ENCODE measurements at regions not wholly inside any gene's neighbourhood (a gene's known extent, or its start where the extent isn't known, plus 50 kb on each side); places are given as distances from the start of the nearest gene placed in this dataset.

DNA sequence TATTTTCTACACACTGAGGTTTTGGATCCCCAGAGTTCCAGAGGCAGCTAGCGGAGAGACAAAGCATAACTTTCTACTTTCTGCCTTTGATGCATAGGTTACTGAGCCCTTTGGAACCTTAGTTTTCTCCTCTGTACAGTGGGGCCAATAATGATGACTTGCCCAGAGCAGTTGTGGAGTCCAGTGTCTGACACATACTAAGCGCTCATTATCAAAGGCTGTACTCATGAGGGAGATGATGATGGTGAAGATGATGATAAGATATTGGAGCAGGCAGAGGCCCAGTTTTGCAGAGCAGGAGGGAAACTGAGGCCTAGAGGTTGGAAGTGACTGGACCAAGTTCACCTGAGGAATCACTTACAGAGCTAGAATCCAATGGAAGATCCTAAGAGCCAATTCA lies 458.0 kb downstream of the MIAT start:
- H3K9ac ChIP-seq (ENCODE audit: low read length), result no peak overlapping the region
- intact Hi-C loops (cut with micrococcal nuclease), result no loop called here
- Mint-ChIP-seq H3K27ac (no peak overlapping the region), H3K27me3 (peaks cover 12% of the 10 kb centered on the region), H3K9me3 (ENCODE audit: insufficient read depth) (no peaks in the 10 kb centered on the region), H3K4me3 (no peak overlapping the region), H3K4me1 (no peaks in the 10 kb centered on the region)
- DNase-seq, result no peak
- H3K79me2 ChIP-seq (ENCODE audit: control insufficient read depth, insufficient read depth, low read length), result no peaks in the 10 kb centered on the region
- no peak overlapping the region for H3K4me2 ChIP-seq (replicated peaks; ENCODE audit: low read depth, low read length, poor library complexity, severe bottlenecking)
- H3K9me3 ChIP-seq (ENCODE audit: control extremely low read depth in 1 of 3, control insufficient read depth in 2 of 3, insufficient read depth in 1 of 3, low read length in 2 of 3), result peaks cover 0 to 10% (median 0%) of the 10 kb centered on the region in 3 donors
- WGBS (ENCODE audit: insufficient coverage), result 100% methylated on average over 2 of the region's 2 CpGs
- H3K36me3 ChIP-seq (replicated peaks in 1 of 2; ENCODE audit: control extremely low read depth in 1 of 2, control insufficient read depth in 1 of 2, extremely low read depth in 1 of 2, insufficient read depth in 2 of 2, low read length in 1 of 2), result no peaks in the 10 kb centered on the region
- CTCF ChIA-PET, result no interaction called here
- TF ChIP-seq EZH2 (IDR thresholded peaks at IDR 0.05; ENCODE audit: borderline replicate concordance, insufficient read depth, low read depth, low read length, poor library complexity, severe bottlenecking), result no peak
- TF ChIP-seq, protein P1, sequence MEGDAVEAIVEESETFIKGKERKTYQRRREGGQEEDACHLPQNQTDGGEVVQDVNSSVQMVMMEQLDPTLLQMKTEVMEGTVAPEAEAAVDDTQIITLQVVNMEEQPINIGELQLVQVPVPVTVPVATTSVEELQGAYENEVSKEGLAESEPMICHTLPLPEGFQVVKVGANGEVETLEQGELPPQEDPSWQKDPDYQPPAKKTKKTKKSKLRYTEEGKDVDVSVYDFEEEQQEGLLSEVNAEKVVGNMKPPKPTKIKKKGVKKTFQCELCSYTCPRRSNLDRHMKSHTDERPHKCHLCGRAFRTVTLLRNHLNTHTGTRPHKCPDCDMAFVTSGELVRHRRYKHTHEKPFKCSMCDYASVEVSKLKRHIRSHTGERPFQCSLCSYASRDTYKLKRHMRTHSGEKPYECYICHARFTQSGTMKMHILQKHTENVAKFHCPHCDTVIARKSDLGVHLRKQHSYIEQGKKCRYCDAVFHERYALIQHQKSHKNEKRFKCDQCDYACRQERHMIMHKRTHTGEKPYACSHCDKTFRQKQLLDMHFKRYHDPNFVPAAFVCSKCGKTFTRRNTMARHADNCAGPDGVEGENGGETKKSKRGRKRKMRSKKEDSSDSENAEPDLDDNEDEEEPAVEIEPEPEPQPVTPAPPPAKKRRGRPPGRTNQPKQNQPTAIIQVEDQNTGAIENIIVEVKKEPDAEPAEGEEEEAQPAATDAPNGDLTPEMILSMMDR (IDR thresholded peaks at IDR 0.05), result no peak
- POLR2A ChIA-PET, result no interaction called here
- H4K20me1 ChIP-seq (ENCODE audit: control insufficient read depth, insufficient read depth, low read length, poor library complexity, severe bottlenecking), result no peaks in the 10 kb centered on the region
- ATAC-seq (ENCODE audit: low read depth), result no peak
- H3K4me3 ChIP-seq (ENCODE audit: control extremely low read depth in 1 of 5, extremely low read depth in 1 of 5, insufficient read depth in 1 of 5, low read depth in 2 of 5, low read length in 4 of 5), result no peak overlapping the region
- no peaks in the 10 kb centered on the region for H3K4me1 ChIP-seq (ENCODE audit: control insufficient read depth in 2 of 2, insufficient read depth in 2 of 2, low read length in 2 of 2)
- no peak overlapping the region for H3K27ac ChIP-seq (ENCODE audit: low read length in 2 of 2)
- H3K27me3 ChIP-seq (replicated peaks in 1 of 4; ENCODE audit: control extremely low read depth in 1 of 4, control insufficient read depth in 3 of 4, insufficient read depth in 4 of 4, low read length in 3 of 4), result peaks cover 0 to 4% (median 1%) of the 10 kb centered on the region in 4 experiments
- H2AFZ ChIP-seq (ENCODE audit: insufficient read depth, low read depth, low read length, poor library complexity, severe bottlenecking), result no peak overlapping the region

DNA sequence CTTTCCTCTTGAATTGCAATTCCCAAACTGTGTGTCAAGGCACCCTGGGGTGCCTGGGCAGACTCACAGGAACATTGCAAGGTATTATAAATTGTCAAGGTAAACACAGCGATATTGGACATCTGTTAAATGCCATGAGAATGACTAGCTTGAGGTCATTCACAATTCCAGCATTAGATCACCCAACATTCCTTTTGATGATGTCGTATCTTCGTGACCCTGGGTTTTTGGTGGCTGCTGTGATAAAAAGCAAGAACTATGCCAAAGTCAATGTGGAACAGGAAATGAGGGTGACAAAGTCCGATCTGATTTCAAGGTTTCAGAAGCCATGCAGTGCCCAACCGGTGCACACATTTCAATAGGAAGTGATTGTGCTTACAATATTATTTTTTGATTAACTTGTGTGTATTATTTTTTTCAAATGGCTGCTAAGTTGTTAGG lies 458.4 kb downstream of the MIAT start:
- H3K4me3 Mint-ChIP-seq, result no peak overlapping the region
- intact Hi-C loops (cut with micrococcal nuclease), result no loop called here
- Histone ChIP-seq H3K79me2 (ENCODE audit: control insufficient read depth, insufficient read depth, low read length) (no peaks in the 10 kb centered on the region), H3K27ac (ENCODE audit: low read length in 2 of 2) (no peak overlapping the region), H2AFZ (ENCODE audit: insufficient read depth, low read depth, low read length, poor library complexity, severe bottlenecking) (no peak overlapping the region), H3K4me2 (replicated peaks; ENCODE audit: low read depth, low read length, poor library complexity, severe bottlenecking) (no peak overlapping the region), H3K9me3 (ENCODE audit: control extremely low read depth in 1 of 3, control insufficient read depth in 2 of 3, insufficient read depth in 1 of 3, low read length in 2 of 3) (peaks cover 0 to 8% (median 0%) of the 10 kb centered on the region in 3 donors), H3K9ac (ENCODE audit: low read length) (no peak overlapping the region), H4K20me1 (ENCODE audit: control insufficient read depth, insufficient read depth, low read length, poor library complexity, severe bottlenecking) (no peaks in the 10 kb centered on the region), H3K27me3 (replicated peaks in 1 of 4; ENCODE audit: control extremely low read depth in 1 of 4, control insufficient read depth in 3 of 4, insufficient read depth in 4 of 4, low read length in 3 of 4) (peaks cover 0 to 4% (median 1%) of the 10 kb centered on the region in 4 experiments), H3K36me3 (replicated peaks in 1 of 2; ENCODE audit: control extremely low read depth in 1 of 2, control insufficient read depth in 1 of 2, extremely low read depth in 1 of 2, insufficient read depth in 2 of 2, low read length in 1 of 2) (no peaks in the 10 kb centered on the region), H3K4me1 (ENCODE audit: control insufficient read depth in 2 of 2, insufficient read depth in 2 of 2, low read length in 2 of 2) (no peaks in the 10 kb centered on the region), H3K4me3 (ENCODE audit: control extremely low read depth in 1 of 5, extremely low read depth in 1 of 5, insufficient read depth in 1 of 5, low read depth in 2 of 5, low read length in 4 of 5) (no peak overlapping the region)
- H3K9me3 Mint-ChIP-seq (ENCODE audit: insufficient read depth), result no peaks in the 10 kb centered on the region
- H3K4me1 Mint-ChIP-seq, result no peaks in the 10 kb centered on the region
- ATAC-seq (ENCODE audit: low read depth), result no peak
- TF ChIP-seq, protein P1 (IDR thresholded peaks at IDR 0.05), result no peak
- TF ChIP-seq EZH2 (IDR thresholded peaks at IDR 0.05; ENCODE audit: borderline replicate concordance, insufficient read depth, low read depth, low read length, poor library complexity, severe bottlenecking), result no peak
- H3K27ac Mint-ChIP-seq, result no peak overlapping the region
- DNase-seq, result no peak
- CTCF ChIA-PET, result no interaction called here
- peaks cover 12% of the 10 kb centered on the region for H3K27me3 Mint-ChIP-seq
- POLR2A ChIA-PET, result no interaction called here
- WGBS (ENCODE audit: insufficient coverage), result 100% methylated on average over 2 of the region's 5 CpGs
